ENCODE measurements at regions not wholly inside any gene's neighbourhood (a gene's known extent, or its start where the extent isn't known, plus 50 kb on each side); places are given as distances from the start of the nearest gene placed in this dataset.

GRCh38 chr2:9694661-9695234, 64.0 kb upstream of the YWHAQ start:
- 87 to 94% (median 93%) methylated on average over 15 to 17 of the region's 17 CpGs for WGBS, 5 donors
- Histone ChIP-seq H3K4me3 (no peak overlapping the region), H3K9me3 (no peaks in the 10 kb centered on the region), H3K4me1 (peaks cover 0 to 10% (median 8%) of the 10 kb centered on the region in 4 donors), H3K27ac (no peak overlapping the region), H3K36me3 (no peaks in the 10 kb centered on the region), H3K27me3 (no peaks in the 10 kb centered on the region)
- no peak for DNase-seq
- no peak for TF ChIP-seq POLR2AphosphoS5 (IDR thresholded peaks at IDR 0.05)
- no peak for TF ChIP-seq CTCF (IDR thresholded peaks at IDR 0.05)
- TF ChIP-seq POLR2A (IDR thresholded peaks at IDR 0.05): no peak
- TF ChIP-seq EP300 (IDR thresholded peaks at IDR 0.05): no peak
- intact Hi-C loops (cut with DNase I; ENCODE audit: low total_unique reads): no loop called here

GRCh38 chr2:9695941-9696340, 65.1 kb upstream of the YWHAQ start:
- intact Hi-C loops (cut with DNase I; ENCODE audit: low total_unique reads): no loop called here
- H3K36me3 ChIP-seq: no peaks in the 10 kb centered on the region
- H3K9me3 ChIP-seq: no peaks in the 10 kb centered on the region
- H3K27me3 ChIP-seq: no peaks in the 10 kb centered on the region
- no peak overlapping the region for H3K27ac ChIP-seq
- peaks cover 0 to 10% (median 8%) of the 10 kb centered on the region in 4 donors for H3K4me1 ChIP-seq
- H3K4me3 ChIP-seq: no peak overlapping the region
- no peak for DNase-seq
- WGBS, 5 donors: 71 to 77% (median 75%) methylated on average over 6 of the region's 6 CpGs
- TF ChIP-seq EP300 (IDR thresholded peaks at IDR 0.05) (no peak), POLR2AphosphoS5 (IDR thresholded peaks at IDR 0.05) (no peak), POLR2A (IDR thresholded peaks at IDR 0.05) (no peak)

GRCh38 chr2:9696731-9697130, 65.9 kb upstream of the YWHAQ start:
- no peak overlapping the region for H3K27ac ChIP-seq
- 72 to 95% (median 91%) methylated on average over 4 of the region's 4 CpGs for WGBS, 5 donors
- DNase-seq: no peak
- H3K9me3 ChIP-seq: no peaks in the 10 kb centered on the region
- H3K4me1 ChIP-seq: peaks cover 0 to 10% (median 8%) of the 10 kb centered on the region in 4 donors
- TF ChIP-seq POLR2A (IDR thresholded peaks at IDR 0.05): no peak
- no peak for TF ChIP-seq POLR2AphosphoS5 (IDR thresholded peaks at IDR 0.05)
- no peak for TF ChIP-seq CTCF (IDR thresholded peaks at IDR 0.05)
- TF ChIP-seq EP300 (IDR thresholded peaks at IDR 0.05): no peak
- no peaks in the 10 kb centered on the region for H3K36me3 ChIP-seq
- H3K4me3 ChIP-seq: no peak overlapping the region
- intact Hi-C loops (cut with DNase I; ENCODE audit: low total_unique reads): no loop called here
- no peaks in the 10 kb centered on the region for H3K27me3 ChIP-seq

- intact Hi-C loops (cut with DNase I; ENCODE audit: low total_unique reads): no loop called here
- 62 to 82% (median 76%) methylated on average over 5 of the region's 5 CpGs for WGBS, 5 donors
- peaks cover 0 to 5% (median 2%) of the 10 kb centered on the region in 4 donors for H3K4me1 ChIP-seq
- TF ChIP-seq EP300 (IDR thresholded peaks at IDR 0.05) (no peak), POLR2AphosphoS5 (IDR thresholded peaks at IDR 0.05) (no peak), CTCF (IDR thresholded peaks at IDR 0.05) (no peak), POLR2A (IDR thresholded peaks at IDR 0.05) (no peak)
- H3K9me3 ChIP-seq: no peaks in the 10 kb centered on the region
- H3K4me3 ChIP-seq: no peak overlapping the region
- H3K27me3 ChIP-seq: no peaks in the 10 kb centered on the region
- H3K36me3 ChIP-seq: no peaks in the 10 kb centered on the region
- no peak overlapping the region for H3K27ac ChIP-seq
- no peak for DNase-seq
Measured at GRCh38 chr2:9697909-9698308, 67.1 kb upstream of the YWHAQ start.

Measured in stomach (tissue), 8 donors.